ENCODE measurements at regions not wholly inside any gene's neighbourhood (a gene's known extent, or its start where the extent isn't known, plus 50 kb on each side); places are given as distances from the start of the nearest gene placed in this dataset.
"Not testable (repeated sequence)": the region's sequence is repeated elsewhere in the genome, so short reads cannot be mapped to it uniquely, and the experiment has no call there.

- DNase-seq (ENCODE audit: low read depth in 4 of 4, low spot score in 3 of 4) = no peak
Measured at GRCh38 chr4:115515772-115516171, 402.4 kb upstream of the NDST4 start.

GRCh38 chr4:115515366-115515765, 401.9 kb upstream of the NDST4 start:
- no peak for DNase-seq (ENCODE audit: low read depth in 4 of 4, low spot score in 3 of 4)

- no peak for DNase-seq (ENCODE audit: low read depth in 4 of 4, low spot score in 3 of 4)
Measured at GRCh38 chr4:115514675-115515074, 401.3 kb upstream of the NDST4 start.

- DNase-seq (ENCODE audit: low read depth in 4 of 4, low spot score in 3 of 4) = no peak
Measured at GRCh38 chr4:115505326-115505725, 391.9 kb upstream of the NDST4 start.

GRCh38 chr4:115501656-115502055, 388.2 kb upstream of the NDST4 start:
- DNase-seq (ENCODE audit: low read depth in 4 of 4, low spot score in 3 of 4) = no peak

- DNase-seq (ENCODE audit: low read depth in 4 of 4, low spot score in 3 of 4) = not testable (repeated sequence)
Measured at GRCh38 chr4:115493770-115494169, 380.4 kb upstream of the NDST4 start.

GRCh38 chr4:115491686-115492085, 378.3 kb upstream of the NDST4 start:
- DNase-seq (ENCODE audit: low read depth in 4 of 4, low spot score in 3 of 4) = no peak

GRCh38 chr4:115489279-115489678, 375.9 kb upstream of the NDST4 start:
- DNase-seq (ENCODE audit: low read depth in 4 of 4, low spot score in 3 of 4) = no peak

GRCh38 chr4:115485402-115485801, 372.0 kb upstream of the NDST4 start:
- no peak for DNase-seq (ENCODE audit: low read depth in 4 of 4, low spot score in 3 of 4)

GRCh38 chr4:115484479-115484878, 371.1 kb upstream of the NDST4 start:
- no peak for DNase-seq (ENCODE audit: low read depth in 4 of 4, low spot score in 3 of 4)

- no peak for DNase-seq (ENCODE audit: low read depth in 4 of 4, low spot score in 3 of 4)
Measured at GRCh38 chr4:115470763-115471162, 357.3 kb upstream of the NDST4 start.

- not testable (repeated sequence) for DNase-seq (ENCODE audit: low read depth in 4 of 4, low spot score in 3 of 4)
Measured at GRCh38 chr4:115459301-115459700, 345.9 kb upstream of the NDST4 start.

- no peak for DNase-seq (ENCODE audit: low read depth in 4 of 4, low spot score in 3 of 4)
Measured at GRCh38 chr4:115456231-115456630, 342.8 kb upstream of the NDST4 start.

GRCh38 chr4:115454228-115454627, 340.8 kb upstream of the NDST4 start:
- no peak for DNase-seq (ENCODE audit: low read depth in 4 of 4, low spot score in 3 of 4)

GRCh38 chr4:115453416-115453815, 340.0 kb upstream of the NDST4 start:
- DNase-seq (ENCODE audit: low read depth in 4 of 4, low spot score in 3 of 4) = no peak

- not testable (repeated sequence) for DNase-seq (ENCODE audit: low read depth in 4 of 4, low spot score in 3 of 4)
Measured at GRCh38 chr4:115452229-115452628, 338.8 kb upstream of the NDST4 start.

GRCh38 chr4:115437739-115438138, 324.3 kb upstream of the NDST4 start:
- DNase-seq (ENCODE audit: low read depth in 4 of 4, low spot score in 3 of 4) = no peak

- no peak for DNase-seq (ENCODE audit: low read depth in 4 of 4, low spot score in 3 of 4)
Measured at GRCh38 chr4:115433491-115433890, 320.1 kb upstream of the NDST4 start.

- DNase-seq (ENCODE audit: low read depth in 4 of 4, low spot score in 3 of 4) = no peak
Measured at GRCh38 chr4:115430024-115430423, 316.6 kb upstream of the NDST4 start.

GRCh38 chr4:115428455-115428854, 315.0 kb upstream of the NDST4 start:
- DNase-seq (ENCODE audit: low read depth in 4 of 4, low spot score in 3 of 4) = no peak

GRCh38 chr4:115424852-115425251, 311.4 kb upstream of the NDST4 start:
- no peak for DNase-seq (ENCODE audit: low read depth in 4 of 4, low spot score in 3 of 4)

- no peak for DNase-seq (ENCODE audit: low read depth in 4 of 4, low spot score in 3 of 4)
Measured at GRCh38 chr4:115418635-115419396, 305.4 kb upstream of the NDST4 start.

GRCh38 chr4:115396034-115396433, 282.6 kb upstream of the NDST4 start:
- DNase-seq (ENCODE audit: low read depth in 4 of 4, low spot score in 3 of 4) = no peak

Data from right renal pelvis (tissue), 4 donors.